ENCODE measurements at regions not wholly inside any gene's neighbourhood (a gene's known extent, or its start where the extent isn't known, plus 50 kb on each side); places are given as distances from the start of the nearest gene placed in this dataset.

- TF ChIP-seq POLR2A (IDR thresholded peaks at IDR 0.05): no peak
- TF ChIP-seq, protein P1, sequence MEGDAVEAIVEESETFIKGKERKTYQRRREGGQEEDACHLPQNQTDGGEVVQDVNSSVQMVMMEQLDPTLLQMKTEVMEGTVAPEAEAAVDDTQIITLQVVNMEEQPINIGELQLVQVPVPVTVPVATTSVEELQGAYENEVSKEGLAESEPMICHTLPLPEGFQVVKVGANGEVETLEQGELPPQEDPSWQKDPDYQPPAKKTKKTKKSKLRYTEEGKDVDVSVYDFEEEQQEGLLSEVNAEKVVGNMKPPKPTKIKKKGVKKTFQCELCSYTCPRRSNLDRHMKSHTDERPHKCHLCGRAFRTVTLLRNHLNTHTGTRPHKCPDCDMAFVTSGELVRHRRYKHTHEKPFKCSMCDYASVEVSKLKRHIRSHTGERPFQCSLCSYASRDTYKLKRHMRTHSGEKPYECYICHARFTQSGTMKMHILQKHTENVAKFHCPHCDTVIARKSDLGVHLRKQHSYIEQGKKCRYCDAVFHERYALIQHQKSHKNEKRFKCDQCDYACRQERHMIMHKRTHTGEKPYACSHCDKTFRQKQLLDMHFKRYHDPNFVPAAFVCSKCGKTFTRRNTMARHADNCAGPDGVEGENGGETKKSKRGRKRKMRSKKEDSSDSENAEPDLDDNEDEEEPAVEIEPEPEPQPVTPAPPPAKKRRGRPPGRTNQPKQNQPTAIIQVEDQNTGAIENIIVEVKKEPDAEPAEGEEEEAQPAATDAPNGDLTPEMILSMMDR (IDR thresholded peaks at IDR 0.05): no peak
These were observed 57.6 kb upstream of the FOXQ1 start for GRCh38 chr6:1254326-1254725.

Data from breast epithelium (tissue), 3 donors.